ENCODE measurements at regions not wholly inside any gene's neighbourhood (a gene's known extent, or its start where the extent isn't known, plus 50 kb on each side); places are given as distances from the start of the nearest gene placed in this dataset.
"Not testable (repeated sequence)": the region's sequence is repeated elsewhere in the genome, so short reads cannot be mapped to it uniquely, and the experiment has no call there.

GRCh38 chr2:236415684-236416444 lies 151.7 kb upstream of the ASB18 start:
- no peak for DNase-seq

DNA sequence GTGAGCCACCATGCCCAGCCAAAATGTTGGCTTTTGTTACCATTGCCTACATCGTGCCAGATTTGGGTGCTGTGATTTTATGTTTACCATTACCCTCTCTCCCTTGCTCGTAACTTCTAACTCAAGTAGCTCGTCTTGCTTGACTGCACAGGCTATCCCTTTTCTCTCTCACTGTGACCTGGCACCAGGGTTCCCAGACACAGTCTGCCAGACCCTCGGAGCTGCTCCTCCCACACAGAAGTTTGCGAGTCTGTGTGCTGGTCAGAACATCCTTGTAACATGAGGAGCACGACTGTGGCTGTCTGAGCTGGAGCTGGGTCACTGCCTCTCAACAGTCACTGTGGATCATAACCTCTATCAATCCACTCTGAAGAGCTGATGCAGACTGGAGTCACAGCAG lies 152.5 kb upstream of the ACKR3 start:
- DNase-seq, result no peak

DNA sequence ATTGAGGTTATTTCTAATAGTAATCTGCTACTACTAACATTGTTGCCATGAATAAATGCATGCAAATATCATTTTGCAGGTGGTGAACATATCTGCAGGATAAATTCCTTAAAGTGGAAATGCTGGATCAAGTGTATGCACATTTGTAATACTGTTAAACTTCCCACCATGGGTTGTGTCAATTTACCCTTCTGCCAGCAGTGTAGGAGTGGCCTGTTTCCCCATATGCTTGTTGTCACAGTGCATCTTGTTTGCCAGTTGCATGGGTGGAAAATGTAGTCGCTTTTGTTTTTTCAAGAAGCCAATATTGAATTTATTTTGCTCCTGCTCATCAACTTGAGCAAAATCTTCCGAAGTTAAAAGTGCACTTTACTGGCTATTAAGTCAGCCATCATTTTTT lies 139.0 kb upstream of the ACKR3 start:
- no peak for DNase-seq

DNA sequence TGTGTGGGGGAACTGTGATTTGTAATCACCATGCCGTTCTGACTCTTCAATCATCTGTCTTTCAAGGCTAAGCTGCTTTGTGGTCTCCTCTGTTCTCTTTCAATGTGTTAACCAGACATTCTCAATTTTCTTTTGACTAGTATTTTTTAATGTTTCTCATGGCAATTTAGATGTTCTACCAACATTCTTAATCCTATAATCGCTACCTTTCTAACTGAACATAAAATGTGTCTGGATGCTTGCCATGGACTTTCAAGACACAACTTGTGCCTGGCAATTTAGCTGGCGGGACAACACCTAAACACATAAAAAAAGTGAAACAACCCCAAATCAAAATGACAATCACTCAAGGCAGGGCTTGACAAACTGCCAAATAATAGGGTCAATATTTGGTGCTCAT lies 135.0 kb upstream of the ACKR3 start:
- DNase-seq, result no peak

DNA sequence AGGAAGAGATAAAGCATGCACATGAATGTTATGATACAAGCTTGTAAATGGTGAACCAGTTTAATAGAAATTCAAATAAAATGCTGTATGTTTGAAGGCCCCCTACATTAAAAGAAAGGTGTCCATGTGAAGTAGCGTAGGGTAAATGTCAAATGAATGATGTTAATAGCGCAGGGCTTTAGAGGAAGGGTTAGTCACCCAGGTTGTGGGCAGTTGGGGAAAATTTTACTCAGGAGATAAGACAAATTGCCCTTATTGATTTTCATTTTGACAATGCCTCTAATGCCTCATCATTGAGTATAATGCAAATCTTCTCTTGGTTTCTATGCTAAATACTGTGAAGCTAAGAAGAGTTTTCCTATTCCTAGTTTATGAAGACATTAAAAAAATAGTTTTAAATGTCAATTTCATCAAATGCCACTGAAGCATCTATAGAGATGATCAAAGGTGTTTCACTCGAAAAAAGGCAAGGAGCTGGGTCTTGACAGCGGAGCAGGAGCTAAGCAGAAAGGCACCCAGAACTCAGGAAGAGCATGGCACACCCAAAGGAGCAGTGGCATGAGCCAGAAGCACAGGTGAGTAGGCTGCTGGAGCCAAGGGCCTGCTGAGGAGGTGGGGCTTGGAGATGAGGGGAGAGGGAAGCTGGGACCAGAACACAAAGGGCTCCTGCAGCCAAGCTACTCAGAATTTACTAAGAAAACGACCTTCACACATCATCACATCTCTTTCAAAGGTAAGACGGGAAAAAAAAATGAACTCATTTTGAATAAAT lies 129.3 kb upstream of the ACKR3 start:
- DNase-seq, result no peak

GRCh38 chr2:236444187-236444586 lies 125.4 kb upstream of the ACKR3 start:
- DNase-seq, result no peak

DNA sequence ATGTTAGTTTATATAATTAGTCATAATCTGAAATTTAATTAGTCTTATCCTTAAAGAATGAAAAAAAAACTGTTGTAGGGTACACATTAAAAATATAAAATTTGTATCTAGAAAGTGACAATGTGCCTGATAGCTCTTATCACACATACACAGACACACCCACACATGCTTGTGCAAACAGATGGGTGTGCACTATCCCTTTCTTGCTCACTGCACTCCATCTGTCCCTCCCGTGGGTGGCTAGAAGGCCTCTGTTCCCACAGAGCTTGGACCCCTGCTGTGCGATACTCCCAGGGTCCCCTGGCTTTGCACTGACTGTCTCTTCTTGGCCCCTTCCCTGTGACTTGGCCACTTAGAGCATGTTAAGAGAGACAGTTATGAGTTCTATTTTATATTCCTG lies 123.9 kb upstream of the ACKR3 start:
- no peak for DNase-seq

GRCh38 chr2:236446521-236446920 lies 123.1 kb upstream of the ACKR3 start:
- DNase-seq, result no peak

DNA sequence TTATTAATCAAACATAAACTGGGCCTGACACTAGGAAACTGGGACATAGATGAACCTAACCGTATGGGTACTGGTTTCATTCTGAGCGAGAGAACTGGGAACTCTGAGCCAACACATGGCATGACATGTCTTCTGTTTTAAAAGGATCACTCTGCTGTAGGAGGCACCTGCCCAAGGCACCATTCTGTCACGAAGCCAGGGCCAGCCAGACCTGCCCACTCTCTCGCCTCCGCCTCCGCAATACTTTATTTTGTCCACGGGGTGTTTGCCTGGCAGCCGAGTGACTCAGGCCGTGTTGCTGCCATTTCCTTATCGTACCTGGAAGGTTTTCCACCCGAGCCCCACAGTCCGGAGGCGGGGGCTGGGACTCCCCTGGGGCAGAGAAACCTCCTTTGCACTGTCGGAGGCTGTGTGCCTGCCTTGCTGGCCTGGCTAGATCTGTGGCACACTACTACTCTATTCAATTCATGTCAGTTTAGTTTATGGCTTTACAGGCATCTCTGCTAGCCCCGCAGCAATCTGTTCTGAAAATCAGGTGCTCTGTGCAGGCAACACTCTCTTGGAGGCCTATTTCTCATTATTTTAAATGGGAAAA lies 120.4 kb upstream of the ACKR3 start:
- no peak for DNase-seq

- no peak for DNase-seq
Measured at GRCh38 chr2:236452238-236452637, 117.4 kb upstream of the ACKR3 start.

DNA sequence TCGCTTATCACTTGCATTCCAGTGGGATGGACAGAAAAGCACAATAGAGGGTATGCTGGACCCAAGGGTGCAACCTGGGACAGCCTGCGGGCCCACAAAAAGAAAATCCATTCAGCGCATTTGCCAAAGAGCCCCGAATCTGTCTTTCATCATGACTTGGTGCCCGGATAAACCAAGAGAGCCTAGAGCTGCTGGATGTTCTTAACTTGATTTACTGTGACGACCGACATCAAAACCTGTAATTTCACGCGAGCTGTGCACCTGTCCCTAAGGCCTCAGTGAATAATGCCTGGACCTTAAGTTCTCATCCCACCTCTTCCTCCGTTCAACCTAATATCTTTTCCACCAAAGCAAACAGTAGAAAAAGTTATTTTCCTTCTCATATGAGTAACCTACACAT lies 115.5 kb upstream of the ACKR3 start:
- DNase-seq, result no peak

DNA sequence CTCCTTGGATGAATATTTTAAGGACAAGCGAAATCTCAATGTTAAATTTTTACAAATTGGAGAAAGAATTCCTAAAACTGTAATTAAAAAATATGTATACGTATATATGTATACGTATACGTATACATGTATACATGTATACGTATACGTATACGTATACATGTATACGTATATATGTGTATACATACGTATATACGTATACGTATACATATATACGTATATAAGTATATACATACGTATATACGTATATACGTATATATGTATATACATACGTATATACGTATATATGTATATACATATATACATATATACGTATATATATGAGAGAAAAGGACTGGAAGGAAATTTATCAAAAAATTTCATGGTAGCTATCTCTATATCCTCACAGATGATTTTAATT lies 110.2 kb upstream of the ACKR3 start:
- no peak for DNase-seq

GRCh38 chr2:236464140-236464539 lies 105.5 kb upstream of the ACKR3 start:
- no peak for DNase-seq

DNA sequence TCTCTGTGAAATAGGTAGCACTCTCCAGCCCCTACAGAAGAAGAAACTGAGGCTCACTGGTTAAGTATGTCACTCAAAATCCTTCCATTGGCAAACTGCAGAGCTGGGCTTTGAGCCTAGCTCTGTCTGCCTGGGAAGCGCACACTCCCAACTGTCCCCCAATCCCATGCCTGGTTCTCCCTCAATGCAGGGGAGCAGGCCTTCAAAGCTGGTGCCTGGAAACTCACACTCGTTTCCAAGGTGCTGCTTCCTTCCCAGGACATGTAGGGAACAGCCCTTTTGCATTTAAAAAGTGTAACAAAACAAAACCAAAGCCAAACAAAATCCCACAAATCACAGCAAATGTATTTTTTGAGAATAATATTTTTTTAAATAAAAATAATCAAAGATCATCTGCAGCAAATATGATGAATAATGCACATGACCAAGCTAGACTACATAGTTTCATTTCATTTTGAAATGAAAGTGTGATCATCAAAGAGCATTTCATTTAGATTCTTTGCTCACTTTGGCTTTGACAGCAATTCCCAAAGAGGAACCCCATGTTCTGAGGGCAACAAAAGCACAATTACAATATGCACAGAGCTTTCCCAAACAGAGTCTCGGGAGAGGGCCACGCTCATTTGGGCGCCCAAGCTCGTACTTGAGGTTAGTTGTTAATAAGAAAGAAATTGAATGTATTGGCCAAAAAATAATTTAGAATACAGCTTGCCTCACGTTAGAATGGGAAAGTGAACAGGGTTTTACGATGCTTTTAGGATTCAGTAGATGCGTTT lies 96.7 kb upstream of the ACKR3 start:
- no peak for DNase-seq

DNA sequence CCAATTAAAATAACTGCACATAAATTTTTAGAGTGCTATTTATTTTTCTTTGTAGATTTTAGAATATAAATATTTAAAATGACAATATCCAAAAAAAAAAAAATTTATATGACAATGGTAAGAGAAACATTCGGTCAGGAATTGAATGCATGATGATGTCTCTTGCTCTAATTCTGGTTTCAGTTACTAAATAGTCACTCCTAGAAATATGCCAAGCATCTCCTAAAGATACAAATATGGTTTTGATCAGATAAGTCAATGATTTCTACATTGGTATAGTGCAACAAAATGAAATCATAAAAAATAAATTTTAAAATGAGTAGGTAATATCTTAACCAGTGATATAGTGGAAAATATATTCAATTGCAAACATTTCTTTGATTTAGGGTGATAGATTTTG lies 95.9 kb upstream of the ACKR3 start:
- no peak for DNase-seq

DNA sequence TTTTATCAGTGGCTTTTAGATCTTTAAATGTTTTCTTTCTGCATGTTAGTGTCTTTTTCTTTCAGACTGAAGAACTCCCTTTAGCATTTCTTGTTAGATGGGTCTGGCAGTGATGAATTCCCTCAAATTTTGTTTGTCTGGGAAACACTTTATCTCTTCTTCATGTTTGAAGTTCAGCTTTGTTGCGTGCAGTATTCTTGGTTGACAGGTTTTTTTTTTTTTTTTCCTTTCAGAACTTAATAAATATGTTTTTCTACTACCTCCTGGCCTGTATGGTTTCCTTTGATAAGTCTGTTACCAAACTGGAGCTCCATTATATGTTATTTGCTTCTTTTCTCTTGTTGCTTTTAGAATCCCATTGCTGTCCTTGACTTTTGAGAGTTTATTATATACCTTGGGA lies 89.8 kb upstream of the ACKR3 start:
- DNase-seq, result no peak

GRCh38 chr2:236483102-236483501 lies 86.5 kb upstream of the ACKR3 start:
- DNase-seq, result no peak

DNA sequence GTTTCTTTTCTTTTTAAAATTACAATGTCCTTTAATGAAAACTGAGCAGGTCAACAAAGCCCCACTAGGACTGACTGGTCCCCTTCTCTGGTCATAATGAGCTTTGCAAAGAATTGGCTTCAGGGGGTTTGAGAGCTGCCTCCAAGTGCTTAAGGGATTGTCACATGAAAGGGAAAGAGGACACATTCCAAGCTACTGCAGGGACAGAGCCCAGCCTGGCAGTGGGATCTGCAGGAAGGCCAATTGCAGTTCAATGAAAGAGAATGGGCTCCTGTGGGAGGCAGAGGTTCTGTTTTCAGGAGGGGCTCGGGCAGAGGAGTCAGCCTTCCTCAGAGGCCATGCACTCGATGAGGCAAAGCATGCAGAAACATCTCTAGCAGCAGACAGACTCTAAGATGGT lies 84.1 kb upstream of the ACKR3 start:
- DNase-seq, result no peak

DNA sequence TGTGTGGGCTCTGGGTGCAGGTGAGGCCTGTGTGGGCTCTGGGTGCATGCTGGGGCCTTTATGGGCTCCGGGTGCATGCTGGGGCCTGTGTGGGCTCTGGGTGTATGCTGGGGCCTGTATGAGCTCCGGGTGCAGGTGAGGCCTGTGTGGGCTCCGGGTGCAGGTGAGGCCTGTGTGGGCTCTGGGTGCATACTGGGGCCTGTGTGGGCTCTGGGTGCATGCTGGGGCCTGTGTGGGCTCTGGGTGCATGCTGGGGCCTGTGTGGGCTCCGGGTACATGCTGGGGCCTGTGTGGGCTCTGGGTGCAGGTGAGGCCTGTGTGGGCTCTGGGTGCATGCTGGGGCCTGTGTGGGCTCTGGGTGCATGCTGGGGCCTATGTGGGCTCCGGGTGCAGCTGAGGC lies 80.5 kb upstream of the ACKR3 start:
- not testable (repeated sequence) for DNase-seq

- no peak for DNase-seq
Measured at GRCh38 chr2:236489895-236490404, 79.7 kb upstream of the ACKR3 start.

DNA sequence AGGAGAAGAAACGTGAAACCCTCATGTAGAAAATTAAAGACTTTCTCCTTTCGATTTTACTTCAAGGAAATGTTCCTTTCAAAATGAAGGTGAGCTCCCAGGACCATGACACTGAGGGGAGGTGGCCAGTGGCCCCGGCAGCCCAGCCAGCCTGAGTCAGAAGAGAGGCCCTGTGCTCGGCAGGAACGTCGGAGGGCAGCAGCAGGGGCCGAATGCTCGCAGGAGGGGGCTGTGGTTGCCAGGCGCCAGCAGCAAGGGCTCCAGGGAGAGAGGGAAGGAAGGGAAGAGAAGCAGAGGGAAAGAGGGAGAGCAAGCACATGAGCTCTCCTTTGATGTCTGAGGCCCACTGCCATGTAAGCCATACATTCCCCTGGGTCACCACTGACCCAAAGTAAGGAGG lies 73.3 kb upstream of the ACKR3 start:
- DNase-seq, result no peak

GRCh38 chr2:236498369-236498768 lies 71.3 kb upstream of the ACKR3 start:
- no peak for DNase-seq

Measured in activated CD4-positive, CD25-positive, alpha-beta regulatory T cell (primary cell).